Ascending aorta (tissue), 2 donors: ENCODE measurements at regions not wholly inside any gene's neighbourhood (a gene's known extent, or its start where the extent isn't known, plus 50 kb on each side); places are given as distances from the start of the nearest gene placed in this dataset.

Experiments used
- DNase-seq, 2 donors: peaks; one replicate each; pipeline ENCODE4 v3.0.0-alpha.2; 2019; ENCODE audit warnings: low spot score in 2 of 2
- H3K27ac ChIP-seq, 2 donors: fragments of 200-600 bp; sonication (generic); one replicate each; pipeline ENCODE4 v1.5.1; 2016 to 2017; ENCODE audit warnings: mild to moderate bottlenecking in 1 of 2
- H3K27me3 ChIP-seq: fragments of 200-600 bp; sonication (generic); one replicate; pipeline ENCODE4 v1.5.1; 2017
- H3K36me3 ChIP-seq, 2 donors: fragments of 200-600 bp; sonication (generic); one replicate each; pipeline ENCODE4 v1.5.1; 2016
- H3K4me1 ChIP-seq, 2 donors: fragments of 200-600 bp; sonication (generic); one replicate each; pipeline ENCODE4 v1.5.1; 2016 to 2017; ENCODE audit warnings: mild to moderate bottlenecking in 1 of 2
- H3K4me3 ChIP-seq, 2 donors: fragments of 200-600 bp; sonication (generic); one replicate each; pipeline ENCODE4 v1.5.1; 2016 to 2017; ENCODE audit warnings: mild to moderate bottlenecking in 1 of 2
- H3K9me3 ChIP-seq, 2 donors: fragments of 200-600 bp; sonication (generic); one replicate each; pipeline ENCODE4 v1.5.1; 2016
- CTCF ChIP-seq, 3 experiments: fragments of 200-600 bp in 2 of 3; fragments of 450-650 bp in 1 of 3; sonication (generic) in 2 of 3; IDR thresholded peaks; one replicate each; pipeline ENCODE4 v1.5.1; 2016 to 2019; ENCODE audit warnings: antibody characterized with exemption in 3 of 3, mild to moderate bottlenecking in 1 of 3, moderate library complexity in 1 of 3
- intact Hi-C: fragments of 100-400 bp; cut with DNase I; formaldehyde crosslinking; loops from one replicate; pipeline ENCODE4 v1.15.1; 2023

DNA sequence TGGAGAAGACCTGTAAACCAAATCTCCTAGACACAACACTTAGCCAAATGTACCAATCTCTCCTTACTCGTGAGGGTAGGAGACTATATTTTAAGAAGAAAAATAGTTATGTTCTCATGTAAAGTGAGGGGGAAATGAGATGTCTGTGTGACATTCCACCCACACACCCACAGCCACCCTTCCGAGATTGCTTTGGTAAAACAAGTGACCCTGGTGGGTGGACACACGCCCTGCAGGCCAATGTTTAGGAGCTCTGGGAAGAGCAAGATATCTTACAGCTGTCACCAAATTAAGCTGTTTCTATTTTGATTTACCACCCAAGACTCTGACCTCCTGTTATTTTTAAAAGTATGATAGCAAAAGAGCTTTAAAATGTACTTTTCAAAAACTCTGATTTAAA, 147.2 kb upstream of the PFKP start:
- no peak for DNase-seq

GRCh38 chr10:2919016-2919415, 148.3 kb upstream of the PFKP start:
- no peaks in the 10 kb centered on the region for H3K36me3 ChIP-seq
- H3K4me3 ChIP-seq = no peak overlapping the region
- no peaks in the 10 kb centered on the region for H3K4me1 ChIP-seq
- no peak overlapping the region for H3K27ac ChIP-seq
- no peaks in the 10 kb centered on the region for H3K27me3 ChIP-seq
- intact Hi-C loops = no loop called here
- no peak for DNase-seq
- no peaks in the 10 kb centered on the region for H3K9me3 ChIP-seq
- TF ChIP-seq CTCF (IDR thresholded peaks at IDR 0.05) = no peak

More for the DNA sequence above, 147.2 kb upstream of the PFKP start:
- no peak overlapping the region for H3K4me3 ChIP-seq
- no peaks in the 10 kb centered on the region for H3K36me3 ChIP-seq
- H3K4me1 ChIP-seq = no peaks in the 10 kb centered on the region
- H3K27ac ChIP-seq = no peak overlapping the region
- H3K9me3 ChIP-seq = no peaks in the 10 kb centered on the region
- intact Hi-C loops = no loop called here
- TF ChIP-seq CTCF (IDR thresholded peaks at IDR 0.05) = no peak
- no peaks in the 10 kb centered on the region for H3K27me3 ChIP-seq

GRCh38 chr10:2918489-2918888, 148.9 kb upstream of the PFKP start:
- Histone ChIP-seq H3K9me3 (no peaks in the 10 kb centered on the region), H3K27me3 (no peaks in the 10 kb centered on the region), H3K4me1 (no peaks in the 10 kb centered on the region), H3K4me3 (no peak overlapping the region), H3K36me3 (no peaks in the 10 kb centered on the region), H3K27ac (no peak overlapping the region)
- DNase-seq = no peak
- no peak for TF ChIP-seq CTCF (IDR thresholded peaks at IDR 0.05)
- intact Hi-C loops = no loop called here

- intact Hi-C loops = no loop called here
- DNase-seq = no peak
- Histone ChIP-seq H3K9me3 (no peaks in the 10 kb centered on the region), H3K4me1 (no peaks in the 10 kb centered on the region), H3K4me3 (no peak overlapping the region), H3K36me3 (no peaks in the 10 kb centered on the region), H3K27ac (no peak overlapping the region), H3K27me3 (no peaks in the 10 kb centered on the region)
- TF ChIP-seq CTCF (IDR thresholded peaks at IDR 0.05) = no peak
These were observed 149.4 kb upstream of the PFKP start for GRCh38 chr10:2917926-2918325.

GRCh38 chr10:2915412-2915811, 151.9 kb upstream of the PFKP start:
- no peaks in the 10 kb centered on the region for H3K4me1 ChIP-seq
- no peaks in the 10 kb centered on the region for H3K36me3 ChIP-seq
- H3K4me3 ChIP-seq = no peak overlapping the region
- TF ChIP-seq CTCF (IDR thresholded peaks at IDR 0.05) = no peak
- H3K9me3 ChIP-seq = no peaks in the 10 kb centered on the region
- intact Hi-C loops = no loop called here
- H3K27ac ChIP-seq = no peak overlapping the region
- DNase-seq = no peak
- H3K27me3 ChIP-seq = no peaks in the 10 kb centered on the region

DNA sequence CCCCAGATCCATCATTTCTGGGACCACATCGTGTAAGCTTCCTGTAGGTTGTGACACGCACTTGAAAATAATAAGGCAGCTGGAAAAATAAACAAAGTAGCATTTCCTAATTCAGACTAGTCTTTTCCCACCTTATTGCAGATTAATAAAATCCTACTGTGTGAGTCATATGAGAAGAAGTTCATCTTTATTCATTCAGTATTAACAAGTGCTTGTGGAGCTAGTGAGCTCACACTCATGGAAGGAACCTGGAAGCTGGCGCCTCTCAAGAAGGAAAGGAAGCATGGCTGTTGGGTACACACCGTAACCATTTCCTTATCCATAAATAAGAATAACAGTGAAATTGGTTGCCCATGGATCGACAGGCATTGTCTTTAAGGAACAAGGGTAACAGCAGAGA, 152.6 kb upstream of the PFKP start:
- Histone ChIP-seq H3K36me3 (no peaks in the 10 kb centered on the region), H3K9me3 (no peaks in the 10 kb centered on the region), H3K4me3 (no peak overlapping the region), H3K27me3 (no peaks in the 10 kb centered on the region), H3K27ac (no peak overlapping the region), H3K4me1 (no peaks in the 10 kb centered on the region)
- DNase-seq = no peak
- intact Hi-C loops = no loop called here
- TF ChIP-seq CTCF (IDR thresholded peaks at IDR 0.05) = no peak
